ENCODE measurements at regions not wholly inside any gene's neighbourhood (a gene's known extent, or its start where the extent isn't known, plus 50 kb on each side); places are given as distances from the start of the nearest gene placed in this dataset.

GRCh38 chr1:56297904-56298303, 281.5 kb downstream of the PLPP3 start:
- Histone ChIP-seq H3K4ac (replicated peaks; ENCODE audit: insufficient read length, low read depth, low read length) (no peak overlapping the region), H3K4me2 (ENCODE audit: insufficient read depth in 1 of 2, low read depth in 2 of 2, low read length in 2 of 2) (no peak overlapping the region), H2BK12ac (ENCODE audit: low read depth, low read length) (no peak overlapping the region), H2AK5ac (ENCODE audit: low read depth, low read length) (no peak overlapping the region), H3K23me2 (ENCODE audit: low read depth, low read length) (no peaks in the 10 kb centered on the region; the same call in 1 of the 2 replicates), H3K79me1 (ENCODE audit: low read depth, low read length) (no peaks in the 10 kb centered on the region), H4K91ac (replicated peaks; ENCODE audit: insufficient read length, low read length) (no peak overlapping the region), H3K36me3 (ENCODE audit: control insufficient read depth in 2 of 4, insufficient read depth in 4 of 4, low read length in 3 of 4) (no peaks in the 10 kb centered on the region), H2BK20ac (ENCODE audit: low read length) (no peak overlapping the region), H4K20me1 (replicated peaks in 1 of 2; ENCODE audit: control insufficient read depth in 1 of 2, insufficient read depth in 2 of 2, low read length in 2 of 2) (no peaks in the 10 kb centered on the region), H3K18ac (ENCODE audit: extremely low read depth, low read length) (no peak overlapping the region), H2AFZ (ENCODE audit: low read length) (no peak overlapping the region), H3K14ac (ENCODE audit: insufficient read length) (no peak overlapping the region), H3K4me3 (ENCODE audit: extremely low read depth in 1 of 4, insufficient read depth in 2 of 4, low read depth in 3 of 4, low read length in 4 of 4) (no peak overlapping the region), H3K4me1 (replicated peaks in 1 of 4; ENCODE audit: control insufficient read depth in 3 of 4, insufficient read depth in 4 of 4, low read length in 3 of 4) (no peaks in the 10 kb centered on the region; a peak in 2 of 7 replicates), H4K8ac (ENCODE audit: extremely low read depth, insufficient read depth, low read length) (no peak overlapping the region), H3K27ac (ENCODE audit: low read depth, low read length) (no peak overlapping the region), H3K79me2 (ENCODE audit: control insufficient read depth in 1 of 2, insufficient read depth in 2 of 2, low read length in 2 of 2) (no peaks in the 10 kb centered on the region), H2BK15ac (ENCODE audit: low read length) (no peak overlapping the region), H3K56ac (replicated peaks; ENCODE audit: insufficient read length, low read depth, low read length) (no peak overlapping the region), H4K5ac (ENCODE audit: insufficient read length, low read depth, low read length) (no peak overlapping the region), H2BK120ac (replicated peaks; ENCODE audit: low read depth, low read length) (no peak overlapping the region), H3K27me3 (replicated peaks in 1 of 4; ENCODE audit: control insufficient read depth in 3 of 4, extremely low read depth in 1 of 4, insufficient read depth in 3 of 4, low read length in 3 of 4) (no peaks in the 10 kb centered on the region), H2BK5ac (ENCODE audit: low read depth, low read length) (no peak overlapping the region), H3K23ac (ENCODE audit: insufficient read length) (no peak overlapping the region), H3K9me3 (ENCODE audit: insufficient read depth in 2 of 2, low read depth in 1 of 2, low read length in 1 of 2) (no peaks in the 10 kb centered on the region), H3K9ac (replicated peaks in 1 of 4; ENCODE audit: extremely low read depth in 1 of 4, low read depth in 3 of 4, low read length in 3 of 4) (no peak overlapping the region)
- POLR2A ChIA-PET (ENCODE audit: partially characterized antibody): no interaction called here
- no peak for FAIRE-seq
- 90% methylated on average over 2 of the region's 2 CpGs; no CpG with 5 or more reads in 1 of the 2 experiments for WGBS, 2 experiments (ENCODE audit: extremely low coverage in 1 of 2, insufficient coverage in 1 of 2, insufficient read length in 1 of 2, insufficient replicate concordance in 2 of 2, low coverage in 1 of 2, low lambda C conversion rate in 2 of 2, missing lambda C conversion rate in 1 of 2)
- no peak for DNase-seq (ENCODE audit: low read depth in 1 of 2, low spot score in 2 of 2)
- CTCF ChIA-PET (ENCODE audit: partially characterized antibody): no interaction called here
- TF ChIP-seq SP2 (IDR thresholded peaks at IDR 0.05; ENCODE audit: low read length) (no peak), SAP30 (IDR thresholded peaks at IDR 0.05; ENCODE audit: insufficient read depth, insufficient replicate concordance, low read length) (no peak)
